ENCODE measurements at regions not wholly inside any gene's neighbourhood (a gene's known extent, or its start where the extent isn't known, plus 50 kb on each side); places are given as distances from the start of the nearest gene placed in this dataset.

DNA sequence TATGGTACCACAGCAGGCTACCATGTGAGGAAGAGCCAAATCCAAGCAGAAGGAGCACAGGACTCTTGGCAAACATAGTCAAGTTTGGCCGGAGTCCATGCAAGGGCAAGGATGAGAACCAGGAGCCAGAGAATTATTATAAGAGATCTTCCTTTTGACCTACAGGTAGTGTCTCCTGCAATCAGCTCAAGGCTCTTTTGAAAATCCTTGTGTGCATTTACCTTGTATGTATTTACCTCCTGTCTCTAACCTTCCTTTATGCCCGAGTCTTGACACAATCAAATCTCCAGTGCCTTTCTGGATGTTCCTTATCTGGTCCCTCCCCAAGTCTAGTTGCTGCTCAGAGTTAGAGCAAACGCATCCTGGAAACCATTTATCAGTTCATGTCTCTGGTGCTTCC lies 855.0 kb upstream of the CELF4 start:
- DNase-seq: no peak
- intact Hi-C loops (cut with DNase I; ENCODE audit: low total_unique reads): no loop called here
- H3K27ac ChIP-seq: no peak overlapping the region
- H3K4me3 ChIP-seq: no peak overlapping the region
- H3K4me1 ChIP-seq: no peaks in the 10 kb centered on the region
- no peaks in the 10 kb centered on the region for H3K36me3 ChIP-seq
- WGBS, 5 donors: 60 to 84% (median 74%) methylated on average over 3 of the region's 3 CpGs
- H3K9me3 ChIP-seq: no peaks in the 10 kb centered on the region
- TF ChIP-seq, protein P1, sequence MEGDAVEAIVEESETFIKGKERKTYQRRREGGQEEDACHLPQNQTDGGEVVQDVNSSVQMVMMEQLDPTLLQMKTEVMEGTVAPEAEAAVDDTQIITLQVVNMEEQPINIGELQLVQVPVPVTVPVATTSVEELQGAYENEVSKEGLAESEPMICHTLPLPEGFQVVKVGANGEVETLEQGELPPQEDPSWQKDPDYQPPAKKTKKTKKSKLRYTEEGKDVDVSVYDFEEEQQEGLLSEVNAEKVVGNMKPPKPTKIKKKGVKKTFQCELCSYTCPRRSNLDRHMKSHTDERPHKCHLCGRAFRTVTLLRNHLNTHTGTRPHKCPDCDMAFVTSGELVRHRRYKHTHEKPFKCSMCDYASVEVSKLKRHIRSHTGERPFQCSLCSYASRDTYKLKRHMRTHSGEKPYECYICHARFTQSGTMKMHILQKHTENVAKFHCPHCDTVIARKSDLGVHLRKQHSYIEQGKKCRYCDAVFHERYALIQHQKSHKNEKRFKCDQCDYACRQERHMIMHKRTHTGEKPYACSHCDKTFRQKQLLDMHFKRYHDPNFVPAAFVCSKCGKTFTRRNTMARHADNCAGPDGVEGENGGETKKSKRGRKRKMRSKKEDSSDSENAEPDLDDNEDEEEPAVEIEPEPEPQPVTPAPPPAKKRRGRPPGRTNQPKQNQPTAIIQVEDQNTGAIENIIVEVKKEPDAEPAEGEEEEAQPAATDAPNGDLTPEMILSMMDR (IDR thresholded peaks at IDR 0.05 in 8 of 11, conservative IDR thresholded peaks at IDR 0.05 in 3 of 11): no peak
- TF ChIP-seq POLR2AphosphoS5 (IDR thresholded peaks at IDR 0.05): no peak
- no peak for TF ChIP-seq POLR2A (IDR thresholded peaks at IDR 0.05)
- H3K27me3 ChIP-seq (replicated peaks in 1 of 7): no peaks in the 10 kb centered on the region

DNA sequence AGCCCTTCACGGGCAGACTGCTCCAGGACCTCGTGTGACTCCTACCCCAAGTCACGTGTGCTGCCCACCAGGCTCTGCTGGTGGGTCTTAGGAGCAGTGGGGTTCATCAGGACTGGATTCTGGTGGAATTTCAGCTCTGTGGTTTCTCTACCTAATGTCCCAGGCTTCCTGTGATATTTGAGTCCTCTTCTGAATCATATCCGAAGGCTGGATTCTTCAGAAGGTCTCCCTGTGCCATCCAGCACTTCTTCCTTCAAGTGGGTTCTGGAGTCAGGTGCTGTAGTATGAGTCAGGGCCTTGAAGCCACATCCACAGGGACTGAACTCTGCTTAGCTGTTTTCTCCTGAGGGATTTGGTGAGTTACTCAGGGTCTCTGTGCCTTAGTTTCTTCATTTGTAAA lies 850.2 kb upstream of the CELF4 start:
- no peak overlapping the region for H3K27ac ChIP-seq
- no peaks in the 10 kb centered on the region for H3K36me3 ChIP-seq
- 75 to 98% (median 80%) methylated on average over 4 of the region's 4 CpGs for WGBS, 5 donors
- TF ChIP-seq, protein P1 (IDR thresholded peaks at IDR 0.05 in 8 of 11, conservative IDR thresholded peaks at IDR 0.05 in 3 of 11): no peak
- TF ChIP-seq POLR2AphosphoS5 (IDR thresholded peaks at IDR 0.05) (no peak), POLR2A (IDR thresholded peaks at IDR 0.05) (no peak)
- no peak overlapping the region for H3K4me3 ChIP-seq
- H3K9me3 ChIP-seq: no peaks in the 10 kb centered on the region
- no peaks in the 10 kb centered on the region for H3K4me1 ChIP-seq
- intact Hi-C loops (cut with DNase I; ENCODE audit: low total_unique reads): no loop called here
- no peaks in the 10 kb centered on the region for H3K27me3 ChIP-seq (replicated peaks in 1 of 7)
- no peak for DNase-seq

DNA sequence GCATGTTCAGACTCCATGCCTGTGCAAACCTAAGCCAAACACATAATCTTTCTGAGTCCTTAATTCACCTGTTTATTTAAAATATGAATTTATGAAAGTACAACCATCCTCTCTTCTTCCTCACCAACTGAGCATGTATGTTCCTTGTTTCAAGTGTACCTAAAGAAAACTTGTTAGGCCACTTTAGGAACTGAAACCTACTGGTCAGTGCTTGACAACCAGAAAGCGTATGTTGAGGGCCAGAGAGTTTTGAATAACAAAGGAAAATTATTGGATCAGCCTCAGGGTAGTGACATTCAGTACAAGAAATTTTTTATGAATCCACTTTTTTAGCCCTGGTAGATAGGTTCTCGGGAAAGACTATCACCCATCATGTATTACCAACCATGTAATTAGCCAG lies 847.6 kb upstream of the CELF4 start:
- no peak for DNase-seq
- no peaks in the 10 kb centered on the region for H3K27me3 ChIP-seq (replicated peaks in 1 of 7)
- H3K4me1 ChIP-seq: no peaks in the 10 kb centered on the region
- H3K27ac ChIP-seq: no peak overlapping the region
- TF ChIP-seq POLR2A (IDR thresholded peaks at IDR 0.05): no peak
- TF ChIP-seq POLR2AphosphoS5 (IDR thresholded peaks at IDR 0.05): no peak
- TF ChIP-seq, protein P1 (IDR thresholded peaks at IDR 0.05 in 8 of 11, conservative IDR thresholded peaks at IDR 0.05 in 3 of 11): no peak
- H3K36me3 ChIP-seq: no peaks in the 10 kb centered on the region
- intact Hi-C loops (cut with DNase I; ENCODE audit: low total_unique reads): no loop called here
- H3K9me3 ChIP-seq: peaks cover 0 to 10% (median 0%) of the 10 kb centered on the region in 8 donors
- no peak overlapping the region for H3K4me3 ChIP-seq
- WGBS, 5 donors: 82 to 93% (median 85%) methylated on average over 2 of the region's 2 CpGs

DNA sequence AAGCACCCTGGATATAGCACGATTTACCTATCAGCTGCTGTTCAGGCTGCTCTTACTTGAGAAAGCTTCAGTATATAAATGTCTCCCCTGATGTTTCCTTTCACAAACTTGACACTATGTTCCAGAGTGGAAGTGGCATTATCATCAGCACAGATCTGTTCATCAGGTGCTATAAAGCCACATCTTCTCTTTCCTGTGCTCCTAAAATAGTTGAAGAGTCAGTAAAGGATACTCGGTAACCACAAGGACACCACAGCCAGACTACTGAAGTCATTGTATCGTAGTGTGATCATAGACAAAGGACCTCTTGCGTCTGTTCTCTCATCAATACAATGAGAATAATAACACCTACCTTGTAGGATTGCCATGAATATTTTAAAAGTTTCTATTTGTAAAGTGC lies 841.0 kb upstream of the CELF4 start:
- H3K4me1 ChIP-seq: no peaks in the 10 kb centered on the region
- H3K9me3 ChIP-seq: peaks cover 0 to 18% (median 10%) of the 10 kb centered on the region in 8 donors
- 29 to 43% (median 36%) methylated on average over 4 of the region's 4 CpGs for WGBS, 5 donors
- intact Hi-C loops (cut with DNase I; ENCODE audit: low total_unique reads): no loop called here
- no peak overlapping the region for H3K4me3 ChIP-seq
- TF ChIP-seq POLR2A (IDR thresholded peaks at IDR 0.05): no peak
- TF ChIP-seq, protein P1 (IDR thresholded peaks at IDR 0.05 in 8 of 11, conservative IDR thresholded peaks at IDR 0.05 in 3 of 11): no peak
- TF ChIP-seq POLR2AphosphoS5 (IDR thresholded peaks at IDR 0.05): no peak
- no peak for DNase-seq
- H3K27ac ChIP-seq: no peak overlapping the region
- no peaks in the 10 kb centered on the region for H3K27me3 ChIP-seq (replicated peaks in 1 of 7)
- no peaks in the 10 kb centered on the region for H3K36me3 ChIP-seq
